ENCODE measurements at regions not wholly inside any gene's neighbourhood (a gene's known extent, or its start where the extent isn't known, plus 50 kb on each side); places are given as distances from the start of the nearest gene placed in this dataset.

GRCh38 chr10:31129271-31129670 is 97.6 kb upstream of the ZNF438 start:
- peaks cover 11% of the 10 kb centered on the region for H3K4me1 ChIP-seq (ENCODE audit: insufficient read depth)
- TF ChIP-seq EZH2 (IDR thresholded peaks at IDR 0.05; ENCODE audit: borderline replicate concordance) (no peak), EZH2phosphoT487 (IDR thresholded peaks at IDR 0.05; ENCODE audit: low read depth, severe bottlenecking, unreplicated experiment) (no peak), CTCF (IDR thresholded peaks at IDR 0.05; ENCODE audit: poor library complexity) (no peak)
- H3K4me3 ChIP-seq, result no peak overlapping the region
- H4K20me1 ChIP-seq (ENCODE audit: insufficient read depth, poor library complexity, severe bottlenecking), result no peaks in the 10 kb centered on the region
- no peaks in the 10 kb centered on the region for H3K27me3 ChIP-seq
- H3K4me2 ChIP-seq, result no peak overlapping the region
- H3K79me2 ChIP-seq, result no peaks in the 10 kb centered on the region
- DNase-seq (ENCODE audit: low spot score), result peak; percentile 45
- H3K27ac ChIP-seq, result no peak overlapping the region
- H3K36me3 ChIP-seq (replicated peaks; ENCODE audit: insufficient read depth, low read depth), result no peaks in the 10 kb centered on the region
- H2AFZ ChIP-seq, result no peak overlapping the region
- H3K9me2 ChIP-seq (replicated peaks; ENCODE audit: insufficient read depth), result no peaks in the 10 kb centered on the region
- 70% methylated on average over 2 of the region's 2 CpGs for WGBS (ENCODE audit: low lambda C conversion rate, missing lambda C conversion rate)
- H3K9me3 ChIP-seq (ENCODE audit: low read depth), result no peaks in the 10 kb centered on the region

GRCh38 chr10:31129880-31130405 is 98.3 kb upstream of the ZNF438 start:
- Histone ChIP-seq H3K27ac (no peak overlapping the region), H3K4me3 (no peak overlapping the region), H2AFZ (no peak overlapping the region), H3K79me2 (no peaks in the 10 kb centered on the region), H3K36me3 (replicated peaks; ENCODE audit: insufficient read depth, low read depth) (no peaks in the 10 kb centered on the region), H3K4me2 (no peak overlapping the region), H3K27me3 (no peaks in the 10 kb centered on the region), H3K4me1 (ENCODE audit: insufficient read depth) (peaks cover 18% of the 10 kb centered on the region), H3K9me2 (replicated peaks; ENCODE audit: insufficient read depth) (no peaks in the 10 kb centered on the region), H3K9me3 (ENCODE audit: low read depth) (no peaks in the 10 kb centered on the region), H4K20me1 (ENCODE audit: insufficient read depth, poor library complexity, severe bottlenecking) (no peaks in the 10 kb centered on the region)
- 84% methylated on average over 6 of the region's 6 CpGs for WGBS (ENCODE audit: low lambda C conversion rate, missing lambda C conversion rate)
- no peak for DNase-seq (ENCODE audit: low spot score)
- no peak for TF ChIP-seq CTCF (IDR thresholded peaks at IDR 0.05; ENCODE audit: poor library complexity)
- no peak for TF ChIP-seq EZH2 (IDR thresholded peaks at IDR 0.05; ENCODE audit: borderline replicate concordance)
- no peak for TF ChIP-seq EZH2phosphoT487 (IDR thresholded peaks at IDR 0.05; ENCODE audit: low read depth, severe bottlenecking, unreplicated experiment)

- no peaks in the 10 kb centered on the region for H3K36me3 ChIP-seq (replicated peaks; ENCODE audit: insufficient read depth, low read depth)
- H3K9me2 ChIP-seq (replicated peaks; ENCODE audit: insufficient read depth), result no peaks in the 10 kb centered on the region
- H3K4me1 ChIP-seq (ENCODE audit: insufficient read depth), result peaks cover 21% of the 10 kb centered on the region
- no peak for DNase-seq (ENCODE audit: low spot score)
- H4K20me1 ChIP-seq (ENCODE audit: insufficient read depth, poor library complexity, severe bottlenecking), result no peaks in the 10 kb centered on the region
- no peak overlapping the region for H2AFZ ChIP-seq
- no peaks in the 10 kb centered on the region for H3K27me3 ChIP-seq
- TF ChIP-seq EZH2 (IDR thresholded peaks at IDR 0.05; ENCODE audit: borderline replicate concordance) (no peak), CTCF (IDR thresholded peaks at IDR 0.05; ENCODE audit: poor library complexity) (no peak), EZH2phosphoT487 (IDR thresholded peaks at IDR 0.05; ENCODE audit: low read depth, severe bottlenecking, unreplicated experiment) (no peak)
- no peaks in the 10 kb centered on the region for H3K9me3 ChIP-seq (ENCODE audit: low read depth)
- WGBS (ENCODE audit: low lambda C conversion rate, missing lambda C conversion rate), result 68% methylated on average over 1 of the region's 1 CpG
- no peaks in the 10 kb centered on the region for H3K79me2 ChIP-seq
- H3K4me2 ChIP-seq, result no peak overlapping the region
- no peak overlapping the region for H3K27ac ChIP-seq
- H3K4me3 ChIP-seq, result no peak overlapping the region
Measured at GRCh38 chr10:31130406-31130805, 98.7 kb upstream of the ZNF438 start.

GRCh38 chr10:31131251-31131650 is 99.6 kb upstream of the ZNF438 start:
- H3K4me1 ChIP-seq (ENCODE audit: insufficient read depth), result peaks cover 21% of the 10 kb centered on the region
- no peak overlapping the region for H3K4me2 ChIP-seq
- no peak for DNase-seq (ENCODE audit: low spot score)
- H3K27me3 ChIP-seq, result no peaks in the 10 kb centered on the region
- H3K9me3 ChIP-seq (ENCODE audit: low read depth), result no peaks in the 10 kb centered on the region
- H3K79me2 ChIP-seq, result no peaks in the 10 kb centered on the region
- 86% methylated on average over 2 of the region's 2 CpGs for WGBS (ENCODE audit: low lambda C conversion rate, missing lambda C conversion rate)
- no peaks in the 10 kb centered on the region for H3K9me2 ChIP-seq (replicated peaks; ENCODE audit: insufficient read depth)
- no peak overlapping the region for H3K27ac ChIP-seq
- no peak for TF ChIP-seq EZH2phosphoT487 (IDR thresholded peaks at IDR 0.05; ENCODE audit: low read depth, severe bottlenecking, unreplicated experiment)
- TF ChIP-seq CTCF (IDR thresholded peaks at IDR 0.05; ENCODE audit: poor library complexity), result no peak
- no peak for TF ChIP-seq EZH2 (IDR thresholded peaks at IDR 0.05; ENCODE audit: borderline replicate concordance)
- H4K20me1 ChIP-seq (ENCODE audit: insufficient read depth, poor library complexity, severe bottlenecking), result no peaks in the 10 kb centered on the region
- no peaks in the 10 kb centered on the region for H3K36me3 ChIP-seq (replicated peaks; ENCODE audit: insufficient read depth, low read depth)
- H2AFZ ChIP-seq, result no peak overlapping the region
- no peak overlapping the region for H3K4me3 ChIP-seq
